ENCODE measurements at regions not wholly inside any gene's neighbourhood (a gene's known extent, or its start where the extent isn't known, plus 50 kb on each side); places are given as distances from the start of the nearest gene placed in this dataset.

DNA sequence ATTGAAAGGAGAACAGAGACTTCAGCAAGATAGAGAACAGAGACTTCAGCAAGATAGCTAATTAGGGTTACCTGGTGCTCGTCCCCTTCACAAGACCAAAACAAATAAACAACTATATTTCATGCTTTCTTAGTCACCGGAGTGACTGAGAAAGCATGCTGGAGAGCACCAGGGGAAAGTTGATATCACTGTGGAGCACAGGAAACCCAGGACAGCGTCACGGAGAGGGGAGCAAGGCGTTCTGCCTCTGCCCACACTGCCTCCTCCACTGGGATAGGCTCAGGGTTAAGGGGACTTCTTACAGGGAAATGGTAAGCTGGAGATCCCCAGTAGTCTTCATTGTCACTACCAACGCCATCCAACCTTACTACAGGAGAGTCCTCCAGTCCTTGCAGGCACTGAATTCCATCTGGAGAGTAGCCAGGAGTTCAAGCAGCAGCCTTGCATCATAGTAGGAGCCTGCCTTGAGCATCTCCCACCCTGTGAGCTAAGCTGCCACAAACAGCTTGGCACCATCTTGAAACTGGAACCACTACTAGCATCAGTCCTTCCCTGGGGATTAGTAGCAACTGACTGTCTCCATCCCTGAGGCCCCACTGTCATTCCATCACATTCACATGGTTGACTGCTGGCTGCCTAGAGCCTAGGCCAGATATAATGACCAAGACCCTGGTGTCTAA is 239.4 kb downstream of the PLPP3 start:
- TF ChIP-seq, protein P1, sequence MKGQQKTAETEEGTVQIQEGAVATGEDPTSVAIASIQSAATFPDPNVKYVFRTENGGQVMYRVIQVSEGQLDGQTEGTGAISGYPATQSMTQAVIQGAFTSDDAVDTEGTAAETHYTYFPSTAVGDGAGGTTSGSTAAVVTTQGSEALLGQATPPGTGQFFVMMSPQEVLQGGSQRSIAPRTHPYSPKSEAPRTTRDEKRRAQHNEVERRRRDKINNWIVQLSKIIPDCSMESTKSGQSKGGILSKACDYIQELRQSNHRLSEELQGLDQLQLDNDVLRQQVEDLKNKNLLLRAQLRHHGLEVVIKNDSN (IDR thresholded peaks at IDR 0.05) = no peak
- TF ChIP-seq NFIC (IDR thresholded peaks at IDR 0.05) (no peak), EP300 (IDR thresholded peaks at IDR 0.05; ENCODE audit: borderline replicate concordance) (no peak), CEBPB (IDR thresholded peaks at IDR 0.05) (no peak)
